ENCODE measurements at regions not wholly inside any gene's neighbourhood (a gene's known extent, or its start where the extent isn't known, plus 50 kb on each side); places are given as distances from the start of the nearest gene placed in this dataset.
"Not testable (repeated sequence)": the region's sequence is repeated elsewhere in the genome, so short reads cannot be mapped to it uniquely, and the experiment has no call there.

GRCh38 chr2:175827856-175828255 is 174.2 kb downstream of the LNPK start:
- DNase-seq: no peak

DNA sequence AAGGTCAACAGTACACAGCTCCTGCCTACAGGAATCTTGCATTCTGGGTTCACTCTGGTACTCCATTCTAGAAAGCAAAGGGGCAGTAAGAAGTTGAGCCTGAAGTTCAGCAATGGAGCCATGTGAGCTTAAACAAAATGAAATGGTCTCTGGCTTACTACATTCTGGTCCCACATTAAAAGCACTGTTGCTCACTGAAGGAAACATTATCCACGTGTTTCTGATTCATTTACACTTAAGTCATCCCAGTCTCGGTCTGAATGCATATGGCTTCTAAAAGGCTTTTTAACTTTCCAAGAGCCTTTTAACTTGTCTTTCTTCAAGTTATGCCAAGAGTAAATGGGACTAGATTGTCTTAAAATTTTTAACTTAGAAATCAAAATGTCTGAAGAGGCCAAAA is 177.8 kb downstream of the LNPK start:
- DNase-seq: no peak

GRCh38 chr2:175823707-175824073 is 178.4 kb downstream of the LNPK start:
- no peak for DNase-seq

DNA sequence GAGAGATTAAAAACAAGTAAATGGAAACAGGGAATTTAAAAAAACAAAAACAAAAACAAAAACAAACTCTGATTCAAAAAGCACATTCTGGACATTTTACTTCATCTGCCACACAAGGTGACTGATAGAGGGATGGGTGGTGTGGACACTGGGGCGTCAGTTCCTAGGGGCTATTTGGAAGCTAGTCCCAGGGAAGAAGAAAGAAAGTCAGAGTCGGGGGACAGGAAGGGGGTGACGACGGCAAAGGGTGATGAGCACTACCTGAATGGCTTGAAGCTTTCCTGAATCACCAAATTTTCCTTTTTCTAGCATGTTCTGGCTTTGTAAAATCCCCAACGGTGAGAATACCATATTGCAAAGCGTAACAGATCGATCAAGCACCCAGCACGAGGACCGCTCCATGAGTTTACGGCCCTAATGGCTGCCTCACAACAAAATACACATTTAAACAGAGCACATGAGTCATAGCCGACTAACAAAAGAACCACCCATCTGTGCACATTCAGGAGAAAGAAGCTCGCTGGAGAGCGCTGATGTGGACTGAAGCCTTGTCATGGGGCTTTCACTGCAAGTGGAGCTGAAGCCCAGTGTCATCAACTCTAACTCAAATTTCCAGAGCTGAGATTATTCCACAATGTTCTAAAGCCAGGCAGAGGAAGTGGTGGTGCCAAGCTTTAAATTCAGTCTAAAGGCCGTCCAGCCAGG is 178.9 kb downstream of the LNPK start:
- no peak for DNase-seq

GRCh38 chr2:175817221-175817620 is 184.8 kb downstream of the LNPK start:
- DNase-seq: no peak

GRCh38 chr2:175815537-175815936 is 186.5 kb downstream of the LNPK start:
- DNase-seq: no peak

GRCh38 chr2:175811971-175812370 is 190.1 kb downstream of the LNPK start:
- no peak for DNase-seq

DNA sequence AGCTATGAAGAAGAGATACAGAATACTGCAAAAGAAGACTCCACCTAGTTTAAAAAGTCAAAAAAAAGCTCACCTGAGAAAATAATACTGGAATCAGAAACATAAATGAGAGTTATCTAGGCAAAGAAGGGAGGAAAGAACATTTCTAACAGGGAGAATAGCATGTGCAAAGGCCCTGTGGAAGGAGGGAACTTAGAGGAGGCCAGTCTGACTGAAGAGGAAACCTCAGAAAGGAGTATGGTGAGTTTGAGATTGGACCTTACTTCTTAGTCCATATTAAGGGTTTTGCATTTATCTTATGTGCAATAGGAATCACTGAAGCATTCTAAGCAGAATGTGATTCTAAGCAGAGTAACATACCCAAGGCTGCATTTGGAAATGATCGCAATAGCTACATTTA is 193.2 kb downstream of the LNPK start:
- no peak for DNase-seq

DNA sequence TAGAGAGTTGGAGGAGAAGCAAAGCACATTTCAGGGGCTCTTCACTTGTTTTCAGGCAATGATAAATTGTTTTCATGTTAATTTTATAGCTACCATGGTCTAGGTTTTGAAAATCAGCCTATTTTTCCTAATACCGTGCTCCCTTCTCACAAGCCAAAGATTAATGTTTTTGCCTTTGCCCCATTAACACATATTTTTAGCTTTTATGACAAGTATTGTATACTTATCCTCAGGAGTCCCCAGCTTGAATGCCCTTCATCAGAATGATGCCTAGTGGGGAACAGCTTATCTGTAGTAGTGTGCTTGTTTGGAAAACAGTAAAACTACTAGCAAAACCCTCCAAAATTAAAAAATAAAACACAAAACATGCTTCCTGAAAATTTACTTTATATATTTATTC is 194.0 kb downstream of the LNPK start:
- no peak for DNase-seq

DNA sequence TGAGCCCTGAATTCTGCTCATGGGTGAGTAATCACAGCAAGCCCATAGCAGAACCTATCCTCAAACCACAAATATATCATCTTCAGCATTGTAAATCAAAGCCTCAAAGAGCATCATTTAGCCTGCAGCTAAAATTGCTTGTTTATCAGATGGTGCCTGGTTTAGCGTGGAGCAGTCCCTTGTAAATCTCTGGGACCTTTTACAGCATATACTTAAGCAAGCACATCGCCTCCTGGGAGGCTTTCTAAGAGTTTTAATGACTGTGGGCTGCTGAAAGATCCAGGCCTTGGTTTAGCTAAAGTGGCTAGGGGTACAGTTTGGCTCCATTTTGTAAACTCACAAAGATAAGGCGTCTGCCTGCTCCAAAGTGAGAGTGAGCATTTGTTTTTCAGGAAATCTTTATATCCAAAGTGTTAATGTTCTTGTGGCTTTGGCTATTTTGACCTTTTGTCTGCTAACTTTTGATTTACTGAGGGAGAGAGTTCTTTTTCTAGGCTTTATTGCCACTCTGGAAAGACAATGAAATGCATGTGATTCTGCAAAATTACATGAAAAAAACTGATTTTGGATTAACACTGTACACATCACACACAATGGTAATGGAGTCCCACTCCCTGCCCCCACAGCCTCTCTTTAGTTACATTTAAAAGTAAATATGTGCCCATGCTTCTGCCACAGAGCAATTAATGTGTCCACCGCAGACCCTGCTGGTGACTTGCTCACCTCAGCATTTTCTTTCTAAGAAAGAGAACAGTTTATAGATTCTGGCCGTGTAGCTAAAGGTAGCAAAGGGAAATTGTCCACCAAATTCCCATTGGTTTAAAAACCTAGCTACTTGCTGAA is 194.8 kb downstream of the LNPK start:
- DNase-seq: no peak

DNA sequence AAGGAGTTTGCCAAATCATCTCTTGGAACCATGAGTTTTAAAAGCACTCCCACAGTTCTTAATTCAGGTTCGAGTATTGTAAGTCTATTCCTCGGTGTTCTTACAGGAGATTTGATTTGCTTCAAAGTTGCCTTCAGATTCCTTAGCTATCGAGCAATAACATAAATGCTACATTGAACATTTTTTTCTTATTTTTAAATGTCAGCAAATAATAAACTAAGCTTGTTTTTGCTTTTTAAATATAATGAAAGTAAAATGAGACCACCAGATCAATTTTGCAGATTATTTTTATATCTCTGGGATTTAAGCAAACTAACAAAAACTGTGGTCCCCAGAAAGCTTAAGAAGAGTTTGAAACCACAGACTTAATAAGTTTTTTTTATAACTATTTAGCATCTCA is 195.5 kb downstream of the LNPK start:
- no peak for DNase-seq

- DNase-seq: no peak
Measured at GRCh38 chr2:175806125-175806490, 196.0 kb downstream of the LNPK start.

DNA sequence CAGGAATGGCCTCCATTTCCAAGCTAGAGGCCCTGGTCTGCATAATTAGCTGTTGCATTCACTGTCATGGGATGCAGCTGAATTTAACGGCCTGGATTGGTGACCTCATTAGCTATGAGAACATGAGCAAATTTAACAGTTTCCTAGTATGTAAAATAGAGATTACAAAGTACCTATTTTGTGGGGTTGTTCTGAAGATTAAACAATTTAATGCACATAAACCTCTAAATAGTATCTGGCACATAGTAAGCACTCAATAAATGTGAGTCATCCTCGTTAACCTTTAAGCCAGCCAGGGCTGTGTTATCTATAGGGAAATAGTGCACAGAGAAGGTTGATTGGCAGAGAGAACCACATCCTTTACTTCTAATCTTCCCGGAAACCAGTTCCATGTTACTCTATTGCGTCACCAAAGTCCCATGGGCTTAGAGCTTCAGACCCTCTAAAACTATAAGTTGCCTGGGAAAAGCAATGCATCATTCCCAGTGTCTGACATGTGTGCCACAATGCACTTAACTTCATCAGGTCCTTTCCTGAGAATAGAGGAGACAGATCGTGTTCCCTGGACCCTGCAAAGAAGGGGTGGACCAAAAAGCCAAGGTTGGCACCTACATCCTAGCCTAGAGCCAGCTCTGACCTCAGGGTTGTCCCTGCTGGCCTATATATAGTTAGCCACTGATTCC is 196.5 kb downstream of the LNPK start:
- DNase-seq: no peak

DNA sequence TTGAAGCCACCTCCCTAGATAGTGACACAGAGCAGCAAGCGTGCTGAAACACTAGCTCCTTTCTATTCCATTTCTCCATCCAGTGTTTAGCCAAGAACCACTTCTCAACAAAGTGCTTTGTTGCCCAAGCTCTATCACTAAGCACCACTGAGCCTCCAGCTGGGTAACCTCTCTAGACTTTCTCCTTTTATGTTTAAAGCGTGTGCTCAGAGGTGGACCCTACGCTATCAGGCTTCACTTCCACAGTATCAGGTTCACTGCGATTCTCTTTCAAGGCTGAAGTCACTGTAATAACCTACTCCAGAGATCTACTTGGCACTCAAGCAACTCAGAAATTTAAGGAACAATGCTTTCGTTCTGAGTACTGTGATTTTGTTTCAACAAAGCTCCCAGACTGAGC is 197.9 kb downstream of the LNPK start:
- no peak for DNase-seq

GRCh38 chr2:175796422-175796821 is 205.6 kb downstream of the LNPK start:
- not testable (repeated sequence) for DNase-seq

DNA sequence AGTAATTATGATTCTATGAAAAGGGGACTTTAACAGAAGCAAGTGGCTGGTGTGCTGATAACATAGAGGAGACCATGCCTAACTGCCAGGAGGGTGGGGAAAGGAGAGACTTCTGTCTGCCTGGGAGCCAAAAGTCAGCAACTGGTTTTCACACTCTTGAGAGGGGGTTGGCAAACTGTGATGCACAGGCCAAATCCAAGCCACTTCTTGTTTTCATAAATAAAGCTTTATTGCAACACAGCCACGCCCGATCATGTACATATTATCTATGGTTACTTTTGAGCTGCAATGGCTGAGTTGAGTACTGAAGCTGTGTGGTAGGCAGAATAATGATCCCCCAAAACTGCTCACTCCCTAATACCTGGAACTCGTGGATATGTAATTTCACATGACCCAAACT is 208.4 kb downstream of the LNPK start:
- DNase-seq: no peak

DNA sequence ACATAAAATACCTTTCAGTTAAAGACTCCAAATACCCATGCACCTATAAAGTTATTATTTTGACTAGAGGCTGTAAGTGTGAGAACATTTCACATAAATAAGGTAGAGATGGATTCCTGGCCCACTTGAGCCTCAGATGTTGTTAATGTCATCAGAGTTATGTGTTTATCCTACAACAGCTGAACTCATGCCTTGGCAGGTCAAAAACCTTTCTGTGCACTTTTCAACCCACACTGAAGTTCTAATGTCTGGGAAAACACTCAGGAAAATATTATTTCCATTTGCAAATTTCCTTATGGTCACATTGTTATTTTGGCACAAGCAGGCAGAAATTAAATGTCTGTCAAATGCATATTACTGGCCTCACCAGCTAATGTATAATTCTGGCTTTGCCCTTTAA is 209.2 kb downstream of the LNPK start:
- no peak for DNase-seq

- no peak for DNase-seq
Measured at GRCh38 chr2:175792199-175792598, 209.9 kb downstream of the LNPK start.

DNA sequence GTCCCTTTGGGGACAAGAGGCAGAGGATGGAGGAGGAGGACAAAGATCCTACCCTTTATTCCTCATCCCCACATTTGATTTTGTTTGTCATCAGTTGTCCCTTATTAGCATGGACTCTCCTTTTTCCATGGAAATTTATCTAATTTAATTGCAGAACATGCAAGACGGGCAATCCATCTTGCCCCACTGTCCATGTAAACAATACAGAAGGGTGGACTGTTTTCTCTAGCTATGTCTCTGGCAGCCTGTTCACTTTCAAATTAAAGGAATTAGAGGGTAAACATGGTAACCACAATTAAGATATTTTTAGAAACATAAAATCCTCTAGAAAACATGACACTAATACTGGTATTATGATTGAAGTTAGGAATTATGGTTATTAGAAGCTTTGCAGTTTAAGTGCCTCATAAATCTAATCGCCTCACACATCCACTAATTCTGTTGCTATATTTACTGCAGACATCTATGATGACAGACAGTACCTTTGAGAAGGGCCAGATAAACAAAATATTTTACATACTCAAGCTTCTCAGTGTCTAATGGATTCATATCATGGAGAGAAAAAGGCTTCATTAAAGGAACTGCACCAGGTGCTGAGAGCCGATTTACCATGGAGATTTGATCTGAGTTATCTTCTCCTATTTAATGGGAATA is 215.5 kb downstream of the LNPK start:
- DNase-seq: no peak

- not testable (repeated sequence) for DNase-seq
Measured at GRCh38 chr2:175777337-175777736, 224.7 kb downstream of the LNPK start.

DNA sequence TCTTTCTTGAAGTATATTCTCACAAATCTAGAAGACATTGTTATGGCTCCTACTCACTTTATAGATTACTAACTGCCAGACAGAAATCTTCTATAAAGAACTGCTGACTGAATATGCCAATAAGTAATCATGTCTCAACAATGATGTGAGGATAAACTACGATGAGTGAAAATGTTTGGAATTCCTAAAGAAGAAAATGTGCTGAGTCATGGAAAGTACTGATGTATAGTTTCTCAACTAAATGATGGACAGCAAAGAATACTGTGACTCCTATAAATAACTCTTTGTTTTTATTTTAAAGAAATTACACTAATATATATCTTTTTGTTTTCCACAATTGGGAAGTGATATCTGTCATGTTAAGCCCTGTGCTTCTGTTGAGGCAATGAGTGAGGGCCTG is 232.9 kb downstream of the LNPK start:
- no peak for DNase-seq

DNA sequence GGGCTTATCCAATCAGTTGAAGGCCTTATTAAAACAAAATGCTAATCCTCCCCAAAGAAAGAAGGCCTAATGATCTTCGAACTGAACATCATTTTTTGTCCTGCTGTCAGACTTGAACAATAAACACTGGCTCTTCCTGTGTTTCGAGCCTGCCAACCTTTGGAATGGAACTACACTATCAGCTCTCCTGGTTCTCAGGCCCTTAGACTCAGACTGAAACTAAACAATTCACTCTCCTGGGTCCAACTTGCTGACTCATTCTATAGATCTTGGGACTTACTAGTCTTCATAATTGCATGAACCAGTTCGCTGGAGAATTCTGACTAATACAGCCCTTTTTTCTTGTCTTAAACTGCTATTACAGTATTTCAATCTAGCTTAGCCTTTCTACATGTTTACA is 235.2 kb downstream of the LNPK start:
- DNase-seq: no peak

GRCh38 chr2:175755656-175756386 is 246.2 kb downstream of the LNPK start:
- no peak for DNase-seq

Data from hematopoietic multipotent progenitor cell treated with erythropoietin and hydrocortisone succinate and interleukin-3 and kit ligand, for 4 days (in vitro differentiated cells).